Non-pigmented ciliary epithelial cell (primary cell): ENCODE measurements at regions not wholly inside any gene's neighbourhood (a gene's known extent, or its start where the extent isn't known, plus 50 kb on each side); places are given as distances from the start of the nearest gene placed in this dataset.
"Not testable (repeated sequence)": the region's sequence is repeated elsewhere in the genome, so short reads cannot be mapped to it uniquely, and the experiment has no call there.

Source experiments
- DNase-seq: peaks from one replicate; pipeline ENCODE4 v3.0.0-alpha.2; 2010; ENCODE audit warnings: low read depth

DNA sequence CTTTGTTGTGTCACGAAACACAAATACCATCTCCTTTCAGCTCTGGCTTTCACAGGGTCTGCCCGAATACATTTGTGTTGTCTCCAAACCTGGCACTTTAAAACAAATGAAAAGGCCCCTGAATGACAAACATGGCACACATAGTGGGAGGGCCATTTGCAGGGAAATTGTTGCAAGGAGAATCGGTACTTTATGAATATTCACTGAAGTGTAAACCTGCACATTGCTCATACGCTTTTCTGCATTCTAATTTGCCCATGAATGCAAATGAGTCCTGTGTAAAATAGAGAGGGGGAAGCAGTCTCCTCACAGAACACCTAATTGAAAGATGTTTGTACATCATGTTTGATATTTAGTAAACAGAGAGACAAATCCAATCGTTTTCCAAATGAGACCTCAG is 82.7 kb upstream of the PCDH8 start:
- no peak for DNase-seq

GRCh38 chr13:52929846-52930245 is 81.4 kb upstream of the PCDH8 start:
- no peak for DNase-seq

- no peak for DNase-seq
Observed at GRCh38 chr13:52926971-52927370, 78.5 kb upstream of the PCDH8 start.

DNA sequence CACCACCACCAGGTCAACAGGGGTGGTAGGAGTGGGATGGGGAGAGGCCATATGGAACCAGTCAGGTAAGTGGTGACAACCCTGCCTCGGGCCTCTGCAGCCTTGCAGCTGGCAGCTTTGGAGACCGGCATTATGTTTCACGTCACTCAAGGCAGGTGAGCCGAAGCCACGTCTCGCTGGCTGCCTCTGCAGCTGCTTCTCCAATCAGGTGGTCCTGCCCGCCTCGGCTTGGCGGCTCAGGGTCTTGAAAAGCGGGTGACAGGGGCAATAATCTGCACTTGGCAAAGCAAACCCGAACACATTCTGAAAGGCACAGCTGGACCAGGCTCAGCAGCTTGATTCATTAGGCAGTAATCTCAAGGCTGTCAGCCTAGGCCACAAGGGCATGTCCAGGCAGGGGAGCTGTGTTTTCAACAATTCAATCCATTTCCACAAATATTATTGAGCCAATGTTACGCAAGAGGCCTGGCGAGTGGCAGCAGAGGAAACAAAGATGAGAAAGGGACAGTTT is 77.4 kb upstream of the PCDH8 start:
- DNase-seq = no peak

GRCh38 chr13:52925251-52925650 is 76.8 kb upstream of the PCDH8 start:
- no peak for DNase-seq

DNA sequence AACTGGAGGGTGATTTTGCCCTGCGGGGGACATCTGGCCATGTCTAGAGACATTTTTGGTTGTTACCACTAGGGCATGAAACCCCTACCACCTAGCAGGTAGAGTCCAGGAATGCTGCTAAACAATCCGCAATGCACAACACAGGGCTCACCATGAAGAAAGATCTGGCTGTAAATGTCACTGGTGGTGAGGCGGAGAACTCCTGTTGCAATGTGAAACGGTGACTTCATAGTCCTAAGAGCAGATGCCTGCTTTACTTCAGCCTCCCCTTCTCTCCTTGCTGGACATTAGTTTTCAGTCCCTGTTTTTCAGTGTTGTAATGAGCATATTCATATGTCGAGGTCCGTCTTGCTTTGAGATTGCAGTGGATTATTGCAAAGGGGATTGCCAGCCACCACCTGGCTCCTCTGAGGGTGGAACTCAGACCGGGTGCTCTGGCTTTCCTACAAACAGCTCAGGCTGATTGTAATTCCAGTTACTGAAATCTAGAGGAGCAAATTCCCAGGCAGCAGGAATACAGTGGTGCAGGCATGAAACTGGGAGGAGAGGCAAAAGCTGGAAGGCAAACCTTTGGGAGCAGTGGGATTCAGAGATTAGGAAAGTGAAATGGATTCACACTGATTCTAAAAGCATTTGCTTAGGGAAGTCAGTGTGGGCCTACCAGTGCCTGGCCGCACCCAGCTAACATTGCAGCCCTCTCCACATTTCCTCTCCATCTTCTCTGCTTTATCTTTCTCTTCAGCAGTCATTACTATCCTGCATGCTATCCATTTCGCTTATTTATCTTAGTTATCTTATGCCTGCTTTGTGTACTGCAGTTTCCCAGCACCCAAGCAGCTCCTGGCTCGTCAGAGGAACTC is 76.1 kb upstream of the PCDH8 start:
- no peak for DNase-seq

GRCh38 chr13:52922961-52923360 is 74.5 kb upstream of the PCDH8 start:
- DNase-seq = no peak

- DNase-seq = no peak
Observed at GRCh38 chr13:52921194-52921593, 72.8 kb upstream of the PCDH8 start.

GRCh38 chr13:52916486-52916990 is 68.1 kb upstream of the PCDH8 start:
- no peak for DNase-seq

- DNase-seq = no peak
Observed at GRCh38 chr13:52911340-52911739, 62.9 kb upstream of the PCDH8 start.

- not testable (repeated sequence) for DNase-seq
Observed at GRCh38 chr13:52910318-52910717, 61.9 kb upstream of the PCDH8 start.

GRCh38 chr13:52906122-52906903 is 57.9 kb upstream of the PCDH8 start:
- DNase-seq = no peak

GRCh38 chr13:52905701-52906100 is 57.3 kb upstream of the PCDH8 start:
- DNase-seq = no peak

DNA sequence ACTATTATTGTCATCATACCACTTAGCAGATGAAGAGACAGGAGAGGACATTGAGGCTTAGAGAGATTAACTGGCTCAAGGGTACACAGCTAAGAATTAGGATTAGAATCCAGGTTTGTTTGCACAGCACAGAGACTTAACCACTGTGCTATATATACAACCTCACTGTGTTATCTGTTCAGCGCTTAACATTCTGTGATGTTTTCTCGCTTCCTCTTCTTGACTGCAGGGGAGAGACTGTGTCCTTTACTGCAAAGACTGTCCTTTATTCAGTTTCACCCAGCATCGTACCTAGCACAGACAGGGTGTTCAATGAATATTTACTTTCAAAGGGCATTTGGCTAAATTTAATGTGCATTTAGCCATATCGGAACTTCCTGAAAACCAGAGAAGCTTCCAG is 54.9 kb upstream of the PCDH8 start:
- no peak for DNase-seq

DNA sequence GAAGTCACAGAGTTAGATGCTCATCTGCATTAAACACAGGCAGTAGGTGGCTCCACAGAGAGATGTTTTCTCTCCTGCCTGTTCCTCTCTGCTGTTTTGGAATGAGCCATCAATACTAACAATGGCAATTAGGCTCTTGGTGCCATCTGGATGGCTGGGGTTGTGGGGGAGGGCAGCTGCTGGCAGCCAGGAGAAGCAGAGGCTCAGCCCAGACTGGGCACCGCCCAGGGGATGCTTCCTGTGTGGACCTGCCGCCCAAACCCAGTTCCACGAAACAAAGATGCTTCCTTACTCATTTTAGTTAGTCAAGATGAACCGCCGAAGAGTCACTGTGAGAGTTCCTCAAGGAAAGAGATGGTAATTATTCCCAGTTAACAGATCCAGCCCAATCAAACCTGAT is 50.8 kb upstream of the PCDH8 start:
- DNase-seq = no peak
